ENCODE measurements at regions not wholly inside any gene's neighbourhood (a gene's known extent, or its start where the extent isn't known, plus 50 kb on each side); places are given as distances from the start of the nearest gene placed in this dataset.
"Not testable (repeated sequence)": the region's sequence is repeated elsewhere in the genome, so short reads cannot be mapped to it uniquely, and the experiment has no call there.

- TF ChIP-seq CTCF (IDR thresholded peaks at IDR 0.05): no peak
- Histone ChIP-seq H3K36me3 (no peaks in the 10 kb centered on the region), H3K9me3 (no peaks in the 10 kb centered on the region), H3K27ac (no peak overlapping the region), H3K4me1 (ENCODE audit: control insufficient read depth in 1 of 2, low read depth in 2 of 2) (no peaks in the 10 kb centered on the region), H3K4me3 (no peak overlapping the region), H3K27me3 (replicated peaks; ENCODE audit: insufficient read depth) (no peaks in the 10 kb centered on the region)
- DNase-seq (ENCODE audit: low spot score) (no peak), ATAC-seq (ENCODE audit: insufficient number of reproducible peaks, low FRiP score, low read depth) (no peak)
Observed at GRCh38 chr22:49340406-49340805, 487.3 kb downstream of the BRD1 start.

GRCh38 chr22:49336483-49336882 lies 491.2 kb downstream of the BRD1 start:
- H3K27ac ChIP-seq; H3K4me3 ChIP-seq; H3K4me1 ChIP-seq (ENCODE audit: control insufficient read depth in 1 of 2, low read depth in 2 of 2); H3K9me3 ChIP-seq; ATAC-seq (ENCODE audit: insufficient number of reproducible peaks, low FRiP score, low read depth); H3K36me3 ChIP-seq; DNase-seq (ENCODE audit: low spot score); H3K27me3 ChIP-seq (replicated peaks; ENCODE audit: insufficient read depth): not testable (repeated sequence)

- Histone ChIP-seq H3K9me3 (no peaks in the 10 kb centered on the region), H3K27ac (no peak overlapping the region), H3K27me3 (replicated peaks; ENCODE audit: insufficient read depth) (no peaks in the 10 kb centered on the region), H3K4me1 (ENCODE audit: control insufficient read depth in 1 of 2, low read depth in 2 of 2) (no peaks in the 10 kb centered on the region), H3K4me3 (no peak overlapping the region), H3K36me3 (no peaks in the 10 kb centered on the region)
- ATAC-seq (ENCODE audit: insufficient number of reproducible peaks, low FRiP score, low read depth) (no peak), DNase-seq (ENCODE audit: low spot score) (no peak)
- no peak for TF ChIP-seq CTCF (IDR thresholded peaks at IDR 0.05)
Observed at GRCh38 chr22:49334976-49335375, 492.7 kb downstream of the BRD1 start.

- Histone ChIP-seq H3K9me3 (no peaks in the 10 kb centered on the region), H3K4me1 (ENCODE audit: control insufficient read depth in 1 of 2, low read depth in 2 of 2) (no peaks in the 10 kb centered on the region), H3K27me3 (replicated peaks; ENCODE audit: insufficient read depth) (no peaks in the 10 kb centered on the region), H3K4me3 (no peak overlapping the region), H3K27ac (no peak overlapping the region), H3K36me3 (no peaks in the 10 kb centered on the region)
- DNase-seq (ENCODE audit: low spot score) (no peak), ATAC-seq (ENCODE audit: insufficient number of reproducible peaks, low FRiP score, low read depth) (no peak)
- no peak for TF ChIP-seq CTCF (IDR thresholded peaks at IDR 0.05)
Observed at GRCh38 chr22:49334449-49334789, 493.3 kb downstream of the BRD1 start.

GRCh38 chr22:49333206-49333605 lies 494.5 kb downstream of the BRD1 start:
- DNase-seq (ENCODE audit: low spot score): no peak
- TF ChIP-seq CTCF (IDR thresholded peaks at IDR 0.05): no peak
- no peaks in the 10 kb centered on the region for H3K27me3 ChIP-seq (replicated peaks; ENCODE audit: insufficient read depth)

GRCh38 chr22:49332691-49333090 lies 495.0 kb downstream of the BRD1 start:
- ATAC-seq (ENCODE audit: insufficient number of reproducible peaks, low FRiP score, low read depth) (no peak), DNase-seq (ENCODE audit: low spot score) (no peak)
- no peak overlapping the region for H3K27ac ChIP-seq
- no peak for TF ChIP-seq CTCF (IDR thresholded peaks at IDR 0.05)
- no peaks in the 10 kb centered on the region for H3K4me1 ChIP-seq (ENCODE audit: control insufficient read depth in 1 of 2, low read depth in 2 of 2)
- no peaks in the 10 kb centered on the region for H3K36me3 ChIP-seq
- H3K4me3 ChIP-seq: no peak overlapping the region
- H3K27me3 ChIP-seq (replicated peaks; ENCODE audit: insufficient read depth): no peaks in the 10 kb centered on the region
- no peaks in the 10 kb centered on the region for H3K9me3 ChIP-seq

More at GRCh38 chr22:49333206-49333605, 494.5 kb downstream of the BRD1 start:
- H3K9me3 ChIP-seq: no peaks in the 10 kb centered on the region
- H3K36me3 ChIP-seq: no peaks in the 10 kb centered on the region
- ATAC-seq (ENCODE audit: insufficient number of reproducible peaks, low FRiP score, low read depth): no peak
- no peak overlapping the region for H3K27ac ChIP-seq
- no peaks in the 10 kb centered on the region for H3K4me1 ChIP-seq (ENCODE audit: control insufficient read depth in 1 of 2, low read depth in 2 of 2)
- H3K4me3 ChIP-seq: no peak overlapping the region
